RWPE2 (cell line): ENCODE measurements at regions not wholly inside any gene's neighbourhood (a gene's known extent, or its start where the extent isn't known, plus 50 kb on each side); places are given as distances from the start of the nearest gene placed in this dataset.

Source experiments
- ATAC-seq: fragments of 200-7000 bp; cut with Tn5 transposase; 3 replicates; pipeline ENCODE4 v1.9.1; 2021; ENCODE audit warnings: low read depth
- DNase-seq: peaks from one replicate; pipeline ENCODE4 v3.0.0-alpha.2; 2020; ENCODE audit warnings: low spot score
- H3K27ac ChIP-seq: fragments of 450-650 bp; 2 replicates; pipeline ENCODE4 v1.5.1; 2017; ENCODE audit warnings: mild to moderate bottlenecking; ENCODE audit not compliant: poor library complexity, severe bottlenecking
- H3K27me3 ChIP-seq: fragments of 250-450 bp; sonication (Bioruptor Pico); 2 replicates; pipeline ENCODE4 v1.5.1; 2021; ENCODE audit warnings: mild to moderate bottlenecking, moderate library complexity; ENCODE audit not compliant: insufficient read depth, poor library complexity, severe bottlenecking
- H3K36me3 ChIP-seq: fragments of 250-450 bp; sonication (Bioruptor Pico); 2 replicates; pipeline ENCODE4 v1.5.1; 2020; ENCODE audit warnings: low read depth, mild to moderate bottlenecking, moderate library complexity
- H3K4me1 ChIP-seq: fragments of 250-450 bp; sonication (Bioruptor Pico); 2 replicates; pipeline ENCODE4 v1.5.1; 2021; ENCODE audit warnings: mild to moderate bottlenecking, moderate library complexity; ENCODE audit not compliant: insufficient read depth, poor library complexity, severe bottlenecking
- H3K4me3 ChIP-seq: fragments of 250-450 bp; sonication (Bioruptor Pico); 2 replicates; pipeline ENCODE4 v1.5.1; 2021; ENCODE audit warnings: mild to moderate bottlenecking, moderate library complexity; ENCODE audit not compliant: severe bottlenecking
- H3K9me3 ChIP-seq: fragments of 250-450 bp; sonication (Bioruptor Pico); 2 replicates; pipeline ENCODE4 v1.5.1; 2021; ENCODE audit warnings: mild to moderate bottlenecking, moderate library complexity; ENCODE audit not compliant: severe bottlenecking
- CTCF ChIP-seq: fragments of 450-650 bp; IDR thresholded peaks from one replicate; pipeline ENCODE4 v1.5.1; 2017; ENCODE audit warnings: mild to moderate bottlenecking, moderate library complexity; ENCODE audit not compliant: poor library complexity, severe bottlenecking

- TF ChIP-seq CTCF = no peak
- H3K4me3 ChIP-seq = no peak overlapping the region
- peaks cover 2% of the 10 kb centered on the region for H3K9me3 ChIP-seq
- H3K27me3 ChIP-seq = peaks cover 5% of the 10 kb centered on the region
- H3K27ac ChIP-seq = no peak overlapping the region
- no peak for ATAC-seq
- H3K36me3 ChIP-seq = no peaks in the 10 kb centered on the region
- DNase-seq = no peak
- H3K4me1 ChIP-seq = no peaks in the 10 kb centered on the region
These were observed 59.1 kb upstream of the DCN start for GRCh38 chr12:91241756-91242155.

- no peaks in the 10 kb centered on the region for H3K4me1 ChIP-seq
- DNase-seq (no peak), ATAC-seq (no peak)
- no peaks in the 10 kb centered on the region for H3K9me3 ChIP-seq
- no peak overlapping the region for H3K27ac ChIP-seq
- no peak overlapping the region for H3K4me3 ChIP-seq
- no peaks in the 10 kb centered on the region for H3K36me3 ChIP-seq
- no peaks in the 10 kb centered on the region for H3K27me3 ChIP-seq
- TF ChIP-seq CTCF = no peak
These were observed 57.9 kb upstream of the DCN start for GRCh38 chr12:91240386-91241095.

GRCh38 chr12:91239481-91239880 is 56.9 kb upstream of the DCN start:
- ATAC-seq = no peak
- TF ChIP-seq CTCF = no peak
- no peaks in the 10 kb centered on the region for H3K27me3 ChIP-seq

More at GRCh38 chr12:91239481-91239880, 56.9 kb upstream of the DCN start:
- DNase-seq = no peak
- Histone ChIP-seq H3K9me3 (no peaks in the 10 kb centered on the region), H3K36me3 (no peaks in the 10 kb centered on the region), H3K4me1 (no peaks in the 10 kb centered on the region), H3K4me3 (no peak overlapping the region), H3K27ac (no peak overlapping the region)
